ENCODE measurements at regions not wholly inside any gene's neighbourhood (a gene's known extent, or its start where the extent isn't known, plus 50 kb on each side); places are given as distances from the start of the nearest gene placed in this dataset.

DNA sequence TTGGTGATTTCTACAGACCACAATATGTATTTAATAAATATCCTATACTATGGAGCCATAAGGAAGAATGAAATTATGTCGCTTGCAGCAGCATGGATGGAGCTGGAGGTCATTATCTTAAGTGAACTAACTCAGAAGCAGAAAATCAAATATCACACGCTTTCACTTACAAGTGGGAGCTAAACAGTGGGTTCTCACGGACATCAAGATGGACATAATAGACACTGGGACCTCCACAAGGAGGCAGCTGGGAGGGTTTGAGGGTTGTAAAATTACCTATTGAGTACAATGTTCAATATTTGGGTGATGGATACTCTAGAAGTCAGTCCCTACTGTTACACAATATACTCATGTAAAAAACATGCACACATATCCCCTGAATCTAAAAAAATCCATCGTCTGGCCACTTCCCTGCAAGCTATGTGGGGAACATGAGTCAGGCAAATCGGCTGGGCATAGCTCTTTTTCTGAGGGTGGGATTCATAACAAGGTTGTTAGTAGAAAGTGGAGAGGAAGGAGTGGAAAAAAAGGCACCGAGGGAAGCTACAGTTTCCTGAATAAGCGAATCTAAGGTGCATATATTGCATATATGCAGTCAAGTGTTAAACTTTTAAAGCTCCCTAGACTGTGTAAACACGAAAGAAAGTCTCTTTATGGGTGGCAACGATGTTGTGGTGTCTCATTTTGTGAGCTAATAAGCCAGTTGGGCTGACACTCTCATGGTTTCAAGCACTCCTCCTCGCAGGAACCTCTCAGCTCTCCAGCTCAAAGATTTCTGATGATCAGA lies 135.2 kb upstream of the CPHXL start:
- WGBS, 2 donors: 51 to 71% methylated on average over 10 of the region's 10 CpGs
- Histone ChIP-seq H3K27ac (ENCODE audit: low read depth in 1 of 2, low read length in 1 of 2) (no peak overlapping the region), H3K9me3 (ENCODE audit: control insufficient read depth in 4 of 4, insufficient read depth in 3 of 4, low read length in 3 of 4) (no peaks in the 10 kb centered on the region), H3K4me3 (no peak overlapping the region), H3K27me3 (ENCODE audit: control insufficient read depth in 3 of 3, insufficient read depth in 3 of 3, low read length in 2 of 3) (no peaks in the 10 kb centered on the region), H3K4me1 (ENCODE audit: control insufficient read depth in 5 of 5, insufficient read depth in 5 of 5, low read length in 5 of 5) (peaks cover 0 to 9% (median 0%) of the 10 kb centered on the region in 5 donors), H3K36me3 (ENCODE audit: control insufficient read depth in 4 of 4, insufficient read depth in 4 of 4, low read length in 4 of 4) (no peaks in the 10 kb centered on the region), H3K9ac (ENCODE audit: insufficient read depth in 1 of 2, low read length in 2 of 2) (no peak overlapping the region)
- TF ChIP-seq, protein P1, sequence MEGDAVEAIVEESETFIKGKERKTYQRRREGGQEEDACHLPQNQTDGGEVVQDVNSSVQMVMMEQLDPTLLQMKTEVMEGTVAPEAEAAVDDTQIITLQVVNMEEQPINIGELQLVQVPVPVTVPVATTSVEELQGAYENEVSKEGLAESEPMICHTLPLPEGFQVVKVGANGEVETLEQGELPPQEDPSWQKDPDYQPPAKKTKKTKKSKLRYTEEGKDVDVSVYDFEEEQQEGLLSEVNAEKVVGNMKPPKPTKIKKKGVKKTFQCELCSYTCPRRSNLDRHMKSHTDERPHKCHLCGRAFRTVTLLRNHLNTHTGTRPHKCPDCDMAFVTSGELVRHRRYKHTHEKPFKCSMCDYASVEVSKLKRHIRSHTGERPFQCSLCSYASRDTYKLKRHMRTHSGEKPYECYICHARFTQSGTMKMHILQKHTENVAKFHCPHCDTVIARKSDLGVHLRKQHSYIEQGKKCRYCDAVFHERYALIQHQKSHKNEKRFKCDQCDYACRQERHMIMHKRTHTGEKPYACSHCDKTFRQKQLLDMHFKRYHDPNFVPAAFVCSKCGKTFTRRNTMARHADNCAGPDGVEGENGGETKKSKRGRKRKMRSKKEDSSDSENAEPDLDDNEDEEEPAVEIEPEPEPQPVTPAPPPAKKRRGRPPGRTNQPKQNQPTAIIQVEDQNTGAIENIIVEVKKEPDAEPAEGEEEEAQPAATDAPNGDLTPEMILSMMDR (IDR thresholded peaks at IDR 0.05; ENCODE audit: control extremely low read depth, extremely low read depth): no peak
- DNase-seq: peak in 1 of 3 donors; percentile 9
- no peak for ATAC-seq (ENCODE audit: insufficient read depth, low FRiP score)

DNA sequence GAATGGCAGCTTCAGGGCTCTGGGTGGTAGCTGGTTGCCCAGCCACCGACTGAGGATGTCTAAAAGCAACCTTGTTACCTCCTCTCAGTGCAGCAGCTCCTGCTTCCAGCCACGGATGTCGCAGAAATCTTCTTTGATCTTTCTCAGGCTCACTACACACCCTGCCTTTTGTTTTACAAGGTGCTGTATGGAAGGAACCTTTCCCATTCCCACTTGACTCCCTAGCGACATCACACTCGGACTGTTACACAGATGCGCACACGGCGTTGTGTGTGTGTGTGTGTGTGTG lies 135.8 kb upstream of the CPHXL start:
- WGBS, 2 donors: 60 to 80% methylated on average over 8 of the region's 8 CpGs
- TF ChIP-seq, protein P1 (IDR thresholded peaks at IDR 0.05; ENCODE audit: control extremely low read depth, extremely low read depth): no peak
- H3K36me3 ChIP-seq (ENCODE audit: control insufficient read depth in 4 of 4, insufficient read depth in 4 of 4, low read length in 4 of 4): no peaks in the 10 kb centered on the region
- H3K9ac ChIP-seq (ENCODE audit: insufficient read depth in 1 of 2, low read length in 2 of 2): no peak overlapping the region
- H3K27me3 ChIP-seq (ENCODE audit: control insufficient read depth in 3 of 3, insufficient read depth in 3 of 3, low read length in 2 of 3): no peaks in the 10 kb centered on the region
- ATAC-seq (ENCODE audit: insufficient read depth, low FRiP score) (no peak), DNase-seq (no peak)
- H3K9me3 ChIP-seq (ENCODE audit: control insufficient read depth in 4 of 4, insufficient read depth in 3 of 4, low read length in 3 of 4): no peaks in the 10 kb centered on the region
- no peak overlapping the region for H3K4me3 ChIP-seq
- H3K27ac ChIP-seq (ENCODE audit: low read depth in 1 of 2, low read length in 1 of 2): no peak overlapping the region
- H3K4me1 ChIP-seq (ENCODE audit: control insufficient read depth in 5 of 5, insufficient read depth in 5 of 5, low read length in 5 of 5): peaks cover 0 to 9% (median 0%) of the 10 kb centered on the region in 5 donors

DNA sequence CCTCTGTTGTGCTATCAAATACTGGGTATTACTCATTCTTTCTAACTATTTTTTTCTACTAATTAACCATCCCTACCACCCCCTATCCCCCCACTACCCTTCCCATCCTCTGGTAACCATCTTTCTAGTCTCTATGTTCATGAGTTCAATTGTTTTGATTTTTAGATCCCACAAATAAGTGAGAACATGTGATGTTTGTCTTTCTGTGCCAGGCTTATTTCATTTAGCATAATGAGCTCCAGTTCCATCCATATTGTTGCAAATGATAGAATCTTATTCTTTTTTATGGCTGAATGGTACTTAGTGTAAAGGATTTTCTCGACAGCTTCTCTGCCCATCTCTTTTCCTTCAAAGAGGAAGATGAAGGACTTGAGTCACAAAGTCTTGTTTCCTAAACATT lies 138.0 kb upstream of the CPHXL start:
- Histone ChIP-seq H3K4me3 (no peak overlapping the region), H3K9me3 (ENCODE audit: control insufficient read depth in 4 of 4, insufficient read depth in 3 of 4, low read length in 3 of 4) (no peaks in the 10 kb centered on the region), H3K9ac (ENCODE audit: insufficient read depth in 1 of 2, low read length in 2 of 2) (no peak overlapping the region), H3K27me3 (ENCODE audit: control insufficient read depth in 3 of 3, insufficient read depth in 3 of 3, low read length in 2 of 3) (no peaks in the 10 kb centered on the region), H3K36me3 (ENCODE audit: control insufficient read depth in 4 of 4, insufficient read depth in 4 of 4, low read length in 4 of 4) (no peaks in the 10 kb centered on the region), H3K27ac (ENCODE audit: low read depth in 1 of 2, low read length in 1 of 2) (no peak overlapping the region), H3K4me1 (ENCODE audit: control insufficient read depth in 5 of 5, insufficient read depth in 5 of 5, low read length in 5 of 5) (peaks cover 0 to 9% (median 0%) of the 10 kb centered on the region in 5 donors)
- 78 to 93% methylated on average over 1 of the region's 1 CpG for WGBS, 2 donors
- DNase-seq (no peak), ATAC-seq (ENCODE audit: insufficient read depth, low FRiP score) (no peak)
- TF ChIP-seq, protein P1 (IDR thresholded peaks at IDR 0.05; ENCODE audit: control extremely low read depth, extremely low read depth): no peak

DNA sequence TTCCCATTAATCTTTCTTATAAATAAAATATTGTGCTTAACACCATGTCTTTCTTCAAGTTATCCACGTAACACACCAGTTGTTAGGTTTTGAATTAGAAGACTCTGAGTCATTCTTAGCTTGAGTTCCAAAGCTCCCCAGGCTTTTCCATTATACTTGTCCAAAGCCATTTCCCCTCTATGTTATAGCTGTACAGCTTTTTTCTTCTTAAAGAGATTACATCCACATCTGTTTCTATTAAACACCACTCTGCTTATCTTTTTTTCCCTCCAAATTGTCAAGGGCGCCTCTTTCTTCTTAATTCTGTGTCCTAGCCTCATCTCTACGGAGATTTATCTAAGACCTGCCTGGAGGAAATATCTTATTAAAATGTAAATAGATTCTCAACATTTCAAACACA lies 139.4 kb upstream of the CPHXL start:
- Histone ChIP-seq H3K4me1 (ENCODE audit: control insufficient read depth in 5 of 5, insufficient read depth in 5 of 5, low read length in 5 of 5) (peaks cover 0 to 3% (median 0%) of the 10 kb centered on the region in 5 donors), H3K4me3 (no peak overlapping the region), H3K9me3 (ENCODE audit: control insufficient read depth in 4 of 4, insufficient read depth in 3 of 4, low read length in 3 of 4) (no peaks in the 10 kb centered on the region), H3K9ac (ENCODE audit: insufficient read depth in 1 of 2, low read length in 2 of 2) (no peak overlapping the region), H3K27ac (ENCODE audit: low read depth in 1 of 2, low read length in 1 of 2) (no peak overlapping the region), H3K27me3 (ENCODE audit: control insufficient read depth in 3 of 3, insufficient read depth in 3 of 3, low read length in 2 of 3) (no peaks in the 10 kb centered on the region), H3K36me3 (ENCODE audit: control insufficient read depth in 4 of 4, insufficient read depth in 4 of 4, low read length in 4 of 4) (no peaks in the 10 kb centered on the region)
- TF ChIP-seq, protein P1 (IDR thresholded peaks at IDR 0.05; ENCODE audit: control extremely low read depth, extremely low read depth): no peak
- no peak for ATAC-seq (ENCODE audit: insufficient read depth, low FRiP score)
- peak in 2 of 3 donors; percentile 43 to 57 for DNase-seq
- WGBS, 2 donors: 63 to 73% methylated on average over 3 of the region's 3 CpGs
